ENCODE measurements at regions not wholly inside any gene's neighbourhood (a gene's known extent, or its start where the extent isn't known, plus 50 kb on each side); places are given as distances from the start of the nearest gene placed in this dataset.

DNA sequence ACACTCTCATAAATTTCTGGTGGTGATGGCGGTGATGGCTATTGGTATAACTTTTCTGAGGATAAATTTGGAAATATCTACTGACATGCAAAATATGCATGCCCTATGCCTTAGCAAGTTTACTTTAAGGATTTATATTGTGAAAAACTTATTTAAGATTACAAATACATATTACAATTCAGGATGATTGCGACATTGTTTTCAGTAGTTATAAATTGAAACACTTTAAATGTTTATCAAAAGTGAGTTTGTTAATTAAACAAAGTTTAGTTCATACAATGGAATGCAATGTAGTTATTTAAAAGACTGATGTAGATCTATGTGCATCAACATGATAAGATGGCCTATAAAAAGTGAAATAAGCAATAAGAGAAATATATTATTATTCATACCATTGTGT is 331.3 kb upstream of the NR5A2 start:
- H4K20me1 ChIP-seq (ENCODE audit: insufficient read depth, low read length): no peaks in the 10 kb centered on the region
- no peaks in the 10 kb centered on the region for H3K9me3 ChIP-seq (ENCODE audit: low read length)
- TF ChIP-seq TCF7L2 (IDR thresholded peaks at IDR 0.05; ENCODE audit: low read depth, low read length) (no peak), CEBPB (IDR thresholded peaks at IDR 0.05; ENCODE audit: borderline replicate concordance, low read depth, low read length) (0 out of 2 replicates have a peak, but pooled peaks have one; percentile 8)
- no peak for FAIRE-seq
- no peak overlapping the region for H3K4me2 ChIP-seq (ENCODE audit: low read depth, low read length)
- in situ Hi-C loops (cut with HindIII; ENCODE audit: extremely low pct_ligation_motif_present, low pct_unique_long_range_greater_than_20kb) (loop anchor here (25.0 kb wide), 1 partner anchor 566 kb away; no protein-coding TSS in a partner anchor), intact Hi-C loops (cut with micrococcal nuclease; ENCODE audit: unreplicated experiment) (no loop called here)
- H3K79me2 ChIP-seq (ENCODE audit: insufficient read depth, low read length): no peaks in the 10 kb centered on the region
- no peak overlapping the region for H2AFZ ChIP-seq (ENCODE audit: low read length)
- 2% methylated on average over 2 of the region's 2 CpGs for WGBS (ENCODE audit: low lambda C conversion rate)
- DNase-seq (ENCODE audit: low spot score): no peak
- no peak overlapping the region for H3K27ac ChIP-seq (ENCODE audit: extremely low read length, insufficient read depth, low read length)
- H3K9ac ChIP-seq (ENCODE audit: insufficient read depth, low read depth, low read length): no peak overlapping the region
- no peak overlapping the region for H3K4me3 ChIP-seq (replicated peaks in 1 of 3; ENCODE audit: insufficient read depth in 1 of 3, low read depth in 2 of 3, low read length in 3 of 3)
- ChIA-PET CTCF (ENCODE audit: low intra/inter-chr PET ratio, low total read pairs) (no interaction called here), POLR2A (no interaction called here)
- H3K27me3 ChIP-seq (ENCODE audit: control insufficient read depth in 1 of 2, insufficient read depth in 2 of 2, low read length in 2 of 2): no peaks in the 10 kb centered on the region
- H3K36me3 ChIP-seq (replicated peaks in 1 of 2; ENCODE audit: control insufficient read depth in 1 of 2, insufficient read depth in 2 of 2, low read length in 2 of 2): no peaks in the 10 kb centered on the region
- no peak for ATAC-seq
- H3K4me1 ChIP-seq (ENCODE audit: insufficient read depth, low read length): no peaks in the 10 kb centered on the region
- BruUV-seq (replicated peaks): no TSS peak

DNA sequence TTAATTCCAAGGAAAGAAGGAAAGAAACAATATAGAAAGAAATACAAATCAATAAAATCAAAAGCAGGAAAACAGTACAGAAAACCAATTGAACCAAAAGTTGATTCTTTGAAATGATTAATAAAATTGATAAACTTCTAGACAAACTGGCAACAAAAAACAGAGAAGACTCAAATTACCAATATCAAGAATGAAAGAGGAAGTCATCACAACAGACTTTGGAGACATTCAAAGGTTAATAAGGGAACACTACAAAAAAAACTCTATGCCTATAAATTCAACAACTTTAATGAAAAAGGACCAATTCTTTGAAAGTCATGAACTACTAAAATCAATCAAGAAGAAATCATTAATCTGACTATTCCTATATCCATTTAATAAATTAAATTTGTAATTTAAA is 329.3 kb upstream of the NR5A2 start:
- H3K9me3 ChIP-seq (ENCODE audit: low read length): no peaks in the 10 kb centered on the region
- TF ChIP-seq RFXAP (CRISPR knock-in tag; IDR thresholded peaks at IDR 0.05; ENCODE audit: borderline replicate concordance) (no peak), ZNF713 (CRISPR knock-in tag; IDR thresholded peaks at IDR 0.05) (no peak), REL (CRISPR knock-in tag; conservative IDR thresholded peaks at IDR 0.05) (no peak), NFRKB (IDR thresholded peaks at IDR 0.05) (no peak), ZNF782 (CRISPR knock-in tag; IDR thresholded peaks at IDR 0.05; ENCODE audit: borderline replicate concordance) (no peak), SOX6 (IDR thresholded peaks at IDR 0.05) (no peak), SOX6 (CRISPR knock-in tag; IDR thresholded peaks at IDR 0.05) (no peak), ZNF10 (CRISPR knock-in tag; IDR thresholded peaks at IDR 0.05; ENCODE audit: borderline replicate concordance, low read depth) (no peak), HHEX (CRISPR knock-in tag; IDR thresholded peaks at IDR 0.05) (no peak), THYN1 (CRISPR knock-in tag; IDR thresholded peaks at IDR 0.05; ENCODE audit: borderline replicate concordance, low read depth) (no peak), IKZF1 (IDR thresholded peaks at IDR 0.05) (no peak), ZNF841 (CRISPR knock-in tag; IDR thresholded peaks at IDR 0.05; ENCODE audit: borderline replicate concordance) (no peak), ZNF547 (CRISPR knock-in tag; IDR thresholded peaks at IDR 0.05) (no peak), ZNF724P (CRISPR knock-in tag; IDR thresholded peaks at IDR 0.05; ENCODE audit: borderline replicate concordance) (no peak), KAT7 (CRISPR knock-in tag; IDR thresholded peaks at IDR 0.05; ENCODE audit: borderline replicate concordance) (no peak), GMEB2 (CRISPR knock-in tag; IDR thresholded peaks at IDR 0.05; ENCODE audit: low read depth) (no peak), ELF1 (CRISPR knock-in tag; IDR thresholded peaks at IDR 0.05) (no peak), SKI (IDR thresholded peaks at IDR 0.05; ENCODE audit: partially characterized antibody) (no peak), TAF15 (IDR thresholded peaks at IDR 0.05; ENCODE audit: low read depth, low read length, poor library complexity, severe bottlenecking) (no peak)
- no peak overlapping the region for H2AFZ ChIP-seq (ENCODE audit: low read length)
- DNase-seq (ENCODE audit: low spot score) (no peak), ATAC-seq (no peak), FAIRE-seq (no peak)
- in situ Hi-C loops (cut with HindIII; ENCODE audit: extremely low pct_ligation_motif_present, low pct_unique_long_range_greater_than_20kb): loop anchor here (25.0 kb wide), 1 partner anchor 564 kb away; no protein-coding TSS in a partner anchor
- no peaks in the 10 kb centered on the region for H4K20me1 ChIP-seq (ENCODE audit: insufficient read depth, low read length)
- POLR2A ChIA-PET: no interaction called here
- no peak overlapping the region for H3K27ac ChIP-seq (ENCODE audit: extremely low read length, insufficient read depth, low read length)
- H3K27me3 ChIP-seq (ENCODE audit: control insufficient read depth in 1 of 2, insufficient read depth in 2 of 2, low read length in 2 of 2): no peaks in the 10 kb centered on the region
- H3K4me1 ChIP-seq (ENCODE audit: insufficient read depth, low read length): no peaks in the 10 kb centered on the region
- H3K4me2 ChIP-seq (ENCODE audit: low read depth, low read length): no peak overlapping the region
- CTCF ChIA-PET (ENCODE audit: low intra/inter-chr PET ratio, low total read pairs): no interaction called here
- no peaks in the 10 kb centered on the region for H3K79me2 ChIP-seq (ENCODE audit: insufficient read depth, low read length)
- no peaks in the 10 kb centered on the region for H3K36me3 ChIP-seq (replicated peaks in 1 of 2; ENCODE audit: control insufficient read depth in 1 of 2, insufficient read depth in 2 of 2, low read length in 2 of 2)
- intact Hi-C loops (cut with micrococcal nuclease; ENCODE audit: unreplicated experiment): no loop called here
- BruUV-seq (replicated peaks): no TSS peak
- no peak overlapping the region for H3K9ac ChIP-seq (ENCODE audit: insufficient read depth, low read depth, low read length)
- H3K4me3 ChIP-seq (replicated peaks in 1 of 3; ENCODE audit: insufficient read depth in 1 of 3, low read depth in 2 of 3, low read length in 3 of 3): no peak overlapping the region
